NCI-H2107 (cell line): ENCODE measurements at regions not wholly inside any gene's neighbourhood (a gene's known extent, or its start where the extent isn't known, plus 50 kb on each side); places are given as distances from the start of the nearest gene placed in this dataset.
"Not testable (repeated sequence)": the region's sequence is repeated elsewhere in the genome, so short reads cannot be mapped to it uniquely, and the experiment has no call there.

Source experiments
- DNase-seq: peaks from one replicate; lab custom pipeline; 2025; lab: John Stamatoyannopoulos, UW

GRCh38 chr3:160047876-160048275, 59.2 kb downstream of the IL12A start:
- DNase-seq: no peak

GRCh38 chr3:160049038-160049437, 60.4 kb downstream of the IL12A start:
- no peak for DNase-seq

- DNase-seq: no peak
Measured at GRCh38 chr3:160049565-160049964, 60.9 kb downstream of the IL12A start.

GRCh38 chr3:160049988-160050387, 61.4 kb downstream of the IL12A start:
- DNase-seq: no peak

- no peak for DNase-seq
Measured at GRCh38 chr3:160052385-160053047, 63.9 kb downstream of the IL12A start.

GRCh38 chr3:160053048-160053391, 64.4 kb downstream of the IL12A start:
- no peak for DNase-seq

- DNase-seq: not testable (repeated sequence)
Measured at GRCh38 chr3:160054862-160055261, 66.2 kb downstream of the IL12A start.

- DNase-seq: no peak
Measured at GRCh38 chr3:160055659-160056058, 67.0 kb downstream of the IL12A start.

- no peak for DNase-seq
Measured at GRCh38 chr3:160057331-160057730, 68.7 kb downstream of the IL12A start.

GRCh38 chr3:160060409-160061027, 71.9 kb downstream of the IL12A start:
- DNase-seq: no peak

GRCh38 chr3:160061525-160061924, 72.9 kb downstream of the IL12A start:
- no peak for DNase-seq

GRCh38 chr3:160065282-160065681, 76.6 kb downstream of the IL12A start:
- no peak for DNase-seq

- DNase-seq: no peak
Measured at GRCh38 chr3:160065786-160066185, 77.2 kb downstream of the IL12A start.

- DNase-seq: no peak
Measured at GRCh38 chr3:160069986-160070385, 81.4 kb downstream of the IL12A start.

GRCh38 chr3:160076519-160076918, 87.9 kb downstream of the IL12A start:
- DNase-seq: no peak

GRCh38 chr3:160078533-160078932, 89.9 kb downstream of the IL12A start:
- DNase-seq: no peak

- DNase-seq: no peak
Measured at GRCh38 chr3:160081958-160082533, 93.4 kb downstream of the IL12A start.

GRCh38 chr3:160084998-160085397, 96.4 kb downstream of the IL12A start:
- DNase-seq: no peak

- DNase-seq: no peak
Measured at GRCh38 chr3:160088492-160089137, 100.0 kb downstream of the IL12A start.

- no peak for DNase-seq
Measured at GRCh38 chr3:160090653-160091052, 102.0 kb downstream of the IL12A start.

GRCh38 chr3:160091441-160091840, 102.8 kb downstream of the IL12A start:
- no peak for DNase-seq

- DNase-seq: no peak
Measured at GRCh38 chr3:160092760-160093159, 104.1 kb downstream of the IL12A start.

- DNase-seq: no peak
Measured at GRCh38 chr3:160094562-160094961, 105.9 kb downstream of the IL12A start.
